A204.1 (cell line): ENCODE measurements at regions not wholly inside any gene's neighbourhood (a gene's known extent, or its start where the extent isn't known, plus 50 kb on each side); places are given as distances from the start of the nearest gene placed in this dataset.

ENCODE experiments used
- FAIRE-seq: peaks from 2 replicates; lab custom pipeline; 2012; peaks lifted over from hg19 to GRCh38; lab: Jason Lieb, UNC

- no peak for FAIRE-seq
Measured at GRCh38 chr10:77710759-77711682, 73.4 kb upstream of the KCNMA1 start.

GRCh38 chr10:77710081-77710551 lies 72.5 kb upstream of the KCNMA1 start:
- FAIRE-seq = no peak

GRCh38 chr10:77707570-77707969 lies 70.0 kb upstream of the KCNMA1 start:
- no peak for FAIRE-seq

- no peak for FAIRE-seq
Measured at GRCh38 chr10:77702166-77702565, 64.6 kb upstream of the KCNMA1 start.

- FAIRE-seq = no peak
Measured at GRCh38 chr10:77700086-77700485, 62.5 kb upstream of the KCNMA1 start.

GRCh38 chr10:77699080-77699645 lies 61.6 kb upstream of the KCNMA1 start:
- FAIRE-seq = no peak

GRCh38 chr10:77698267-77698931 lies 60.8 kb upstream of the KCNMA1 start:
- FAIRE-seq = no peak

- no peak for FAIRE-seq
Measured at GRCh38 chr10:77696584-77696983, 59.0 kb upstream of the KCNMA1 start.

- FAIRE-seq = no peak
Measured at GRCh38 chr10:77695186-77695585, 57.6 kb upstream of the KCNMA1 start.

GRCh38 chr10:77692782-77693181 lies 55.2 kb upstream of the KCNMA1 start:
- no peak for FAIRE-seq

GRCh38 chr10:77689339-77689738 lies 51.7 kb upstream of the KCNMA1 start:
- FAIRE-seq = no peak

- no peak for FAIRE-seq
Measured at GRCh38 chr10:77687621-77688020, 50.0 kb upstream of the KCNMA1 start.
